ENCODE measurements at regions not wholly inside any gene's neighbourhood (a gene's known extent, or its start where the extent isn't known, plus 50 kb on each side); places are given as distances from the start of the nearest gene placed in this dataset.
A peak's percentile ranks its signal among the peaks of the same experiment; 100 is the strongest.
"Not testable (repeated sequence)": the region's sequence is repeated elsewhere in the genome, so short reads cannot be mapped to it uniquely, and the experiment has no call there.

DNA sequence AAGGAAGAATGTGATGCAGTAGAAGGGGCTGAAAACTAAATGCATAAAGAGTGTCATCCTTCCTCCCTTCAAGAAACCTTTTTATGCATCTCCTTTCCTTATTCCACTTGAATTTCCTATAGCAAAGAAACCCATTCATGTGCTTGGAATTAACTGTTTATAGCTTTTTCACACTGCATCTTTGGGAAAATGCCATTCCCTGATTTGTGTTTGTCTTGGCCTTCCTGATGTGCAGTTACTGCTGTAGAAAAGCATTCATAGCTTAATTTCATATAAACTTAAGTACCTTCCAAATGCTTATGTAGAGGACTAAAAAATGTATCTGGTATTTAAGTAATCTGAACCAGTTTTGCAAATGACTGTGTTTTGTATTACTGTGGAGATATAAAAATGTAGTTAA is 61.8 kb downstream of the SDR9C7 start:
- no peak for DNase-seq

DNA sequence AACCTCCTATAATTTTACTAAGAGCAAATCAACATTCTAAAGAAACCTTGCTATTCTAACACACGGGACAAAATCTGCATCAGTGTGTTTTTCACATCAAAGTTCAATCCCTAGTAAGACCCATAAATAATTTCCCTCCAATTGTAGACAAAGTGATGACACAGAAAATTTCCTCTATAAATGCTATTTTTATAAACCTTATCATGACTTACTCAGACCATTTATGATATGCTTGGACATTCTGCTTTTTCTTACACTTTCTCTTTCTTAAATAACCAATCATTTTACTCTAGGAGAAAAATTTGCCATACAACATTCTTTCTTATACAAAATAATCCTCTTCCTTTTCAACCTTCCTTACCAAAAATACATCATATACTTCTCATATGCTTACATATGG is 67.0 kb downstream of the SDR9C7 start:
- DNase-seq = no peak

DNA sequence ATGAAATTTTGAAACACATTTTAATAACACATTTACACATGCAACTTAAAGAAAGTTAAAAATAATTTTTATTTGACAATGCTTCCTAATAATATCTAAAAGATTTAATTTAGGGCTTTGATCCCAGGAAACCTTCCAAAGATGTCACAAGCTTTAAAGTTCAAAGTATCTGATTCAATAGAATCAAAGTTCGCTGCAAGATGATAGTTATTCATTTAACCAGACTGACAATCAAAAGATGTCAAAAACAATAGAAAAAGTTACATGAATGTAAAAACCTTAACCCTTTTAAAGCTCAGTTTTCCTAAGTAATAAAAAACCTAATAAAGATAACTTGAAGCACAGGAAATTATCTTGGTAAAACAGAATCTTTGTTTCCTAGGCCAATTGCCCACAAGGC is 67.7 kb downstream of the SDR9C7 start:
- no peak for DNase-seq

DNA sequence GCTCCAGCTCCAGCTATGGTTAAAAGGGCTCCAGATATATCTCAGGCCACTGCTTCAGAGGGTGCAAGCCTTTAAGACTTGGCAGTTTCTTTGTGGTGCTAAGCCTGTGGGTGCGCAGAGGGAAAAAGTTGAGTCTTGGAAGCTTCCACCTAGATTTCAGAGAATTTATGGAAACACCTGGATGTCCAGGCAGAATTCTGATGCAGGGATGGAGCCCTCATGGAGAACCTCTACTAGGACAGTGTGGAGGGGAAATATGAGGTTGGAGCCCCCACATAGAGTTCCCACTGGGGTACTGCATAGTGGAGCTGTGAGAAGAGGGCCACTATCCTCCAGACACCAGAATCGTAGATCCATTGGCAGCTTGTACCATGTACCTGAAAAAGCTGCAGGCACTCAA is 69.9 kb downstream of the SDR9C7 start:
- DNase-seq = no peak

DNA sequence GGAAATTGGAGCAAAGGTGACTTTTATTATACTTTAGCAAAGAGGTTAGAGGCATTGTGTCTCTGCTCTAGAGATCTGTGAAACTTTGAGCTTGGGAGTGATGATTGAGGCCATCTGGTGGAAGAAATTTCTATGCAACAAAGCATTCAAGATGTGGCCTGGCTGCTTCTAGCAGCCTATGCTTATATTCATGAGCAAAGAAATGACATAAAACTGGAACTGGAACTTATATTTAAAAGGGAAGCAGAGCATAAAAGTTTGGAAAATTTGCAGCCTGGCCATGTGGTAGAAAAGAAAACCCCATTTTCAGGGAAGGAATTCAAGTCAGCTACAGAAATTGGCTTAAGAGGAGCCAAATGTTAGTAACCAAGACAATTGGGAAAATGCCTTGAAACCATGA is 70.4 kb downstream of the SDR9C7 start:
- DNase-seq = no peak

DNA sequence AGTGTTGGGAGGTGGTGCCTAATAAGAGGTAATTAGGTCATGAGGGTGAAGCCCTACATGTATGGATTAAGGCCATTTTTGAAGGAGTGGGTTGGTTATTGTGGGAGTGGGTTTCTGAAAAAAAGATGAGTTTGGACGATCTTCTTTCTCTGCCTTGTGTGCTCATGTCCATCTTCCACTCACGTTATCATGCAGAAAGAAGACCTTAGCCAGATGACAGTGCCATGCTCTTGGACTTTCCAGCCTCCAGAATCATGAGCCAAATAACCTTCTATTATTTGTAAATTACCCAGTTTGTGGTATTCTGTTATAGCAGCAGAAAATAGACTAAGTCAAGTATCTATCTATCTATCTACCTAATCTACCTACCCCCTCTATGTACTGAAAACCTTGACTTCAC is 71.9 kb downstream of the SDR9C7 start:
- DNase-seq = no peak

DNA sequence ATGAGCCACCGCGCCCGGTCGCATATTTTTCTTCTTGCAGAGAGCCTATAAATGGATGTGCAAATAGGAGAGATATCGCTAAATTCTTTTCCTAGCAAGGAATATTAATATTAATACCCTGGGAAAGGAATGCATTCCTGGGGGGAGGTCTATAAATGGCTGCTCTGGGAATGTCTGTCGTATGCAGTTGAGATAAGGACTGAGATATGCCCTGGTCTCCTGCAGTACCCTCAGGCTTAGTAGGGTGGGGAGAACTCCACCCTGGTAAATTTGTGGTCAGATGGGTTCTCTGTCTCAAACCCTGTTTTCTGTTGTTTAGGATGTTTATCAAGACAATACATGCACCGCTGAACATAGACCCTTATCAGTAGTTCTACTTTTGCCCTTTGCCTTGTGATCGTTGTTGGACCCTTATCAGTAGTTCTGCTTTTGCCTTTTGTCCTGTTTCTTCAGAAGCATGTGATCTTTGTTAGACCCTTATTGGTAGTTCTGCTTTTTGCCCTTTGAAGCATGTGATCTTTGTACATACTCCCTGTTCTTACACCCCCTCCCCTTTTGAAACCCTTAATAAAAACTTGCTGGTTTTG is 80.7 kb downstream of the SDR9C7 start:
- not testable (repeated sequence) for DNase-seq

DNA sequence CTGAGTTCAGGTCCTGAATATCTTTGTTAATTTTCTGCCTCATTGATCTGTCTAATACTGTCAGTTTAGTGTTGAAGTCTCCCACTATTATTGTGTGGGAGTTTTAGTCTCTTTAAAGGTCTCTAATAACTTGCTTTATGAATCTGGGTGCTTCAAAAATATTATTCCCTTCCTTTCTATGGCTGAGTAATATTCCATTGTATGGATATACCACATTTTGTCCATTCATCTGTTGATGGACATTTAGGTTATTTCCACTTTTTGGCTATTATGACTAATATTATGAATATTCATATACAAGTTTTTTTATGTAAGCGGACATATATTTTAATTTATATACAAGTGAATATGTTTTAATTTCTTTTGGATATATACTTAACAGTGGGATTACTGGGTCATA is 82.7 kb downstream of the SDR9C7 start:
- DNase-seq = no peak

DNA sequence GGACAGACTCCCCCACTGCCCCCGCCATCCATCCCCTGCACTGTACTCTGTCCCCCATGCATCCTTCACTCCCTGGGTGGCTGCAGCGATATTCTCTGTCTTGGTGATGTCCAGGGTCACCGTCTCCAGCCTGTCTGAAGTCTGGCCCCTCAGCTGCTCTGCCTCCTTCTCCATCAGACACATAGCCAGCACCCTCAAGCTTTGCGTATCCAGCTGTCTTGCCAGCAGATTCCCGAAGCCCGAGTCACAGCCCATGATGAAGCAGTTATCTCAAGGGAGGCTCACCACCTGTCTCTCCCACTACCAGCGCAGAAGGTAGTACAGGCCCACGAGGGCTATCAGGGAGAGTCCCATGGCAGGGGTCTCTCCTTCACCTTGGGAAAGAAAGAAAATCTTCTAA is 77.8 kb downstream of the HSD17B6 start:
- DNase-seq = no peak

DNA sequence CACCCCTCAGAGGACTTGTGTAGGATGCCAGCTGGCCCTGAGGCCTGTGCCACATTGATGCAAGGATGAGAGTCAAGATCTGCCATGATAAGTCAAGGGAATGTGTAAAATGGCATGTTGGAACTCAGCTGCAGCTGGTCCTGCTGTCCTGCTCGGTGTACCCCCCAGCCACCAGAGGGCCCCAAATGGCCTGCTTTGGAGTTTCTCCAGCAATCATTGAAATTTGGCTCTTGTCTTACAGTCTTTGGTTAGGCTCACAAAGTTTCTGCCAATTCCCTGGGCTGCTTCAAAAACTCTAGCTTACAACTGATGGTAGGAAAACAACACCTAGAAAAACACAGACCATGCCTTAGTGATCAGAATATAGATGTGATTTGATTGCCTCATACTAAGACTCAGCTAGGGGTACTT is 76.8 kb downstream of the HSD17B6 start:
- DNase-seq = peak; percentile 19 to 20

DNA sequence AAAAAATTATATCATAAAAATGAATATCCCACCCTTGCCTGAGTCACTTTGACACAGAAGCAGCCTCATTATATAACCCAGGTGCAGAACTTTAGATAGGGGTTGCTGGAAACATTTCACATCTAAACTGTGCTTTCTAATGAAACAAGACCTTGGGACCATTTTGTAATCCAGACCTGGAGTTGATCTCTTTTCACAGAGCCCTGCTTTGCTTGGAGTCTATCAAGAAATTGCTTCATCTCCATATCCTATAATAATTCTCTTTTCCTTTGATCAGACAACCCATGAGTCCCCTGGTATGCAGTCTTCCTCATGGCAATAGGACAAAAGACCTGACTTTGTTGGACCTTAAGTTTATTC is 76.3 kb downstream of the HSD17B6 start:
- no peak for DNase-seq

DNA sequence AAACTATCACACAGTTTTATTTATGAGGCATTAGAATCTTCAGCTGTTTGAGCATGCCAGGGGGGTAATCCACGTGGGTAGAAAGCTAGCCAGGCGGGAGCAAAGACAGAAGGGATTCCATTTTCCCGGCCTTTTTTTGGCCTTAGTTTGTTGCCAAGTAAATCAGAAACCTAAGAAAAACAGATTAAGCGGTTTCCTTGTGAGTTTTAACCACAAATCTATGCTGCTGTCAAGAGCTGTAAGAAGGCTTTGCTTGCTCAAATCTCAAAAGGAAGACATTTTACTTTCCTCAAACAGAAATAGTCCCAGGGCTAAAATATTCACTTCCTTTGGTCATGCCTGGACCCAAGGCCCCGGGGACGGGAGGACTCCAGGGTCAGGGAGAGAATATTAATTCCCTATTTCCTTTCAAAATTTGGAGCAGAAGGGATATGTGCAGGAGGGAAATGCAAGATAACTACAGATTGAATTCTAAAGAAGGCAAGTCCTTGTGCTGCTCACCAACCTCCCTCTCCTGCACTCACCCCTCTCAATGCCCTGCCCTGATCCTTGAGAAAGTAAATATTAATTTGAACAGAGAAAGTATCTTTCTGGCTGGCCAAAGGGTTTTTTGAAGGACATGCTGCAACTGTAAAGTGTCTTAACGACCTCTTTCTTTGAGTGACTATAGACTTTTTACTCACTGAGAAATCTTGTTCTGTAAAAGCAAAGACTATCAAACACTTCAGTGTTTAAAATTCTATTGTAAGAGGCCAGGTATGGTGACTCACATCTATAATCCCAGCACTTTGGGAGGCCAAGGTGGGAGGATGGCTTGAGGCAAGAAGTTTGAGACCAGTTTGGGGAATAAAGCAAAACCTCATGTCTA is 75.7 kb downstream of the HSD17B6 start:
- DNase-seq = no peak

Data from CD4-positive, alpha-beta T cell treated with Interleukin-1 beta for 1 hour (primary cell).